IPS-18a (cell line): ENCODE measurements at regions not wholly inside any gene's neighbourhood (a gene's known extent, or its start where the extent isn't known, plus 50 kb on each side); places are given as distances from the start of the nearest gene placed in this dataset.

Experiments used
- H3K27ac ChIP-seq: one replicate; pipeline ENCODE4 v1.5.1; 2013; ENCODE audit warnings: low read length
- H3K27me3 ChIP-seq: one replicate; pipeline ENCODE4 v1.6.1; 2013; ENCODE audit warnings: mild to moderate bottlenecking, low read length; ENCODE audit not compliant: control insufficient read depth, insufficient read depth
- H3K36me3 ChIP-seq: one replicate; pipeline ENCODE4 v1.6.1; 2013; ENCODE audit warnings: low read depth, low read length; ENCODE audit not compliant: control insufficient read depth
- H3K4me1 ChIP-seq: one replicate; pipeline ENCODE4 v1.6.1; 2013; ENCODE audit warnings: low read depth, low read length; ENCODE audit not compliant: control insufficient read depth
- H3K4me3 ChIP-seq: one replicate; pipeline ENCODE4 v1.5.1; 2013; ENCODE audit warnings: low read length
- H3K9ac ChIP-seq: one replicate; pipeline ENCODE4 v1.6.1; 2013; ENCODE audit warnings: mild to moderate bottlenecking, low read length, moderate library complexity
- H3K9me3 ChIP-seq: one replicate; pipeline ENCODE4 v1.6.1; 2013; ENCODE audit warnings: low read depth, low read length; ENCODE audit not compliant: control insufficient read depth

DNA sequence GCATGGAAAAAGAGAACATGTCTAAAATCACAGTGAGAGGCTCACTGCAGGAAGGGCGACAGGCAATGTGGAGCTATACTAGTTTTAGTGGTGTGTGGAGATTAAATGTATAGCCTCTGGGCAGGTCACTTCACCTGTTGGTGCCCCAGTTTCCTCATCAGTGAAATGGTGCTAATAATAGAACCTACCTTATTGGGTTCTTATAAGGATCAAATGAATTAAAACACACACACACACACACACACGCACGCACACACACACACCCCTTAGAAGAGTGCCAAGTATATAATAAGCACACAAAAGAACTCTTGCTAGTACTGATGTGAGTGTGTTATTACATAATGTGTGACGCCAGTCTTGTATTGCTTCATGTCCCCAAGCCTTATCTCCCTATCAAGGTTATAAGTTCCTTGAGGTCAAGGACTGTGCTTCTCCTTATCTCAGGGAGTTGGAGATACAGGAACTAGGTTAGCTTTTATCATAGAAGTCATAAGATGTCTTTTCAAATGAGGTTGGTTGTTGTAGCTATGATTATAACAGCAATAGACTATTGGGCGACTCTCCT is 98.0 kb upstream of the CXCR4 start:
- Histone ChIP-seq H3K36me3 (no peaks in the 10 kb centered on the region), H3K4me1 (no peaks in the 10 kb centered on the region), H3K9me3 (no peaks in the 10 kb centered on the region), H3K4me3 (no peak overlapping the region), H3K9ac (no peak overlapping the region), H3K27ac (no peak overlapping the region), H3K27me3 (no peaks in the 10 kb centered on the region)

DNA sequence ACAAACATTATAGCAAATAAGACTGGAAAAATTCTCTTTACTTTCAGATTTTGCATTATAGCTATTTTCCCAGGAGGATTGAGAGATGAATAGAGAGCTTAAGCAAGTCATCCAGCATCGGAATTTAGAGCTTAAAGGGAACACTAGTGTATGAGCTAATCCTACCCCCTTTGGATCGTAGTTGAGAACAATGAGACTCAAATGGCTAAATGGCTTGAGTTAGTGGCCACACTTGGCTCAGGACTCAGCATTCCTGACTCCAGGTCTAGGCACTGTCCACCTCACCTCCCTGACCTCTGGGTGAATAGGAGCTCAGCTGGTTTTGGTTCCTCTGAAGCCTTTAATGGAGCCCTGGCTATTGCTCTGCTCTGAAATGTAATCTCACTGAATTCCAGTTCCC is 97.5 kb upstream of the CXCR4 start:
- Histone ChIP-seq H3K36me3 (no peaks in the 10 kb centered on the region), H3K4me3 (no peak overlapping the region), H3K4me1 (no peaks in the 10 kb centered on the region), H3K9ac (no peak overlapping the region), H3K27ac (no peak overlapping the region), H3K9me3 (no peaks in the 10 kb centered on the region), H3K27me3 (no peaks in the 10 kb centered on the region)

DNA sequence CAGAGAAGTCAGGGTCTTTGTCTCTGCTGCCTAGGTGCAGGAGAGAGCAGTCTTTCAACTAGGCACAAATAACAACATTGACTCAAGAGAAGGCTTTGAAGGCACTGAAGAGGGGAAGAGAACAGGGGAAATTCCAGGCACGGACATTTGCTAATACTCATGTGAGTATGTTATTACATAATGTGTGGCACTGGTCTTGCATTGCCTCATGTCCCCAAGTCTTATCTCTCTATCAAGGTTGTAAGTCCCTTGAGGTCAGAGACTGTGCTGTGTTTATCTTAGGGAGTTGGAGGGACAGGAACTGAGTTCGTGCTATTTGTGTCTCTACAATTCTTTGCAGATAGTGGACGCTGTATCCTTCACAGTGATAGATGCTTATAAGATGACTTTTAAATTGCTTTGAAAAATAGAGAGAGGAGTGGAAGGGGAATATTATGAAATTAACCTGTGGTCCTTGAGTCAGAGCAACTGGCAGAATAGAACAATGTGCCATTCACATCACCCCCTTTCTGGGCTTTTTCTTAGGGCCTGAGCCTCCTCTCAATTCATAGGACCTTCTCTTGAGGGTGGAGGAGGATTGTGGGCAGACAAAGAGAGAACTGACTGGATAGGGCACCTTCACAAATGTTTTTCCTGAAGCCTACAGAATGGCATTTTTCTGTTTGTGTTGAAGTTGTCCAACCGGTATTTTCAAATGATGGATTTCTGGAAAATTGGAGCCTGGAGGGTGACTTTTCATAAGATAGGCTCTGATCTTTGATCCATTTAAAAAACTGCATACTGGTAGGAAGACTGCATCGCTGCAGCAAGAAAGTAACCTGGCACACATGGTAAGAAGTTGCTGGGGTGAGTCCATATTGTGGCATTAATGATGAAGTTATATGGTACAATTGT is 96.6 kb upstream of the CXCR4 start:
- H3K27ac ChIP-seq: no peak overlapping the region
- no peaks in the 10 kb centered on the region for H3K9me3 ChIP-seq
- H3K4me1 ChIP-seq: no peaks in the 10 kb centered on the region
- no peak overlapping the region for H3K4me3 ChIP-seq
- H3K36me3 ChIP-seq: no peaks in the 10 kb centered on the region
- H3K27me3 ChIP-seq: no peaks in the 10 kb centered on the region
- no peak overlapping the region for H3K9ac ChIP-seq

DNA sequence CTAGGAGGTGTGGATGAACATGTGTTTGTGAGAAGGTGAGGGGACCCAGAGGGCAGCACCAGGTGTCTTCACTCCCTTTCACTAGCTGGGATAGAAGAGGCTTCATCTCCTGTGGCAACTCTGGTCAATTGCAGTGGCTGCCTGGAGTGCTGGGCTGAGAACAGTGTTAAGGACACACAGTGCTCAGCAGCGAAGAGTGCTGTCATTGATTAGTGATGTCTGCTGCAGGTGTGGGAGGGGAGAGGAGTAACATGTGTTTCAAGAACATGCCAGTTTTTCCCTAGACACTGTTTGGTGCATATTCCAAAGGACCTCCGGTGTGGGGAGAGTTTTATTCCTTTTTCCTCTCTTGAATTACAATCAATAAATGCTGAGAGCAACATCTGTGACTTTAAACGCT is 95.9 kb upstream of the CXCR4 start:
- Histone ChIP-seq H3K4me1 (no peaks in the 10 kb centered on the region), H3K27me3 (no peaks in the 10 kb centered on the region), H3K36me3 (no peaks in the 10 kb centered on the region), H3K4me3 (no peak overlapping the region), H3K9ac (no peak overlapping the region), H3K27ac (no peak overlapping the region), H3K9me3 (no peaks in the 10 kb centered on the region)

DNA sequence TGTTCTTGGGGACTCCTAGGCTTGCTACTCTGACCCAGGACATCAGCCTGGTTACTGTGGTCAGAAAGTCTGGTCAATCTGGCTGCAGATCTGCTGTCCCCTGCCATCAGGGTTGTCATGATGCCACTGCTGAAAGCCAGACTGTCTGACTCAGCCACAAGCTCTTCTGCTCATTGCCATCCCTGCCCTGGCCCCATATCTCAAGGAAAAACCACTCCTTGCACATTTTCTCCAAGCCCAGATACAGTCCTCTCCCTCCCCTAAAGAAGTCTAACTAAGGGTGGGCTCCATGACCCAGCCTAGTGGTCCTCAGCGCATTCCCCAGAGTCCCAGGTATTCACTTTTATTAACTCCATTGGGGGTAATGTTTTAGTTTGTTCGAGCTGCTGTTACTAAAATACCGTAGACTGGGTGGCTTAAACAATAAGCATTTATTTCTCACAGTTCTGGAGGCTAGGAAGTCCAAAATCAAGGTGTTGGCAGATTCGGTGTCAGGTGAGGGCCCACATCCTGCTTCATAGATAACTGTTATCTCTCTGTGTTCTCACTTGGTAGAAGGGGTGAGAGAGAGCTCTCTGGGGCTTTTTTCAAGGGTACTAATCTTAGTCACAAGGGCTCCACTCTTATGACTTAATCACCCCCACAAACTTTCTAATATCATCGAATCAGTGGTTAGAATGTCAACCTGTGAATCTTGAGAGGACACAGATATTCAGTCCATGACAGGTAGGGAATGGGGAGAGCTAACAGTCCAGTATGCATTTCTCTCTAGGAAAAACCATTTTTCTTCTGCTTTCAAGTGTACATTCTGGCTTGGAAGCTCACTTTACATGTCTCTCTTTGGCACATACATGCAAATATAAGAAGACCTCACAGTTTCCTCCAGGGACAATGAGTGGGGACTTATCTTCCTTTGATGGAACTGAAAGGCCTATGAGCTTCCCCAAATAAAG is 94.8 kb upstream of the CXCR4 start:
- Histone ChIP-seq H3K36me3 (no peaks in the 10 kb centered on the region), H3K4me3 (no peak overlapping the region), H3K9ac (no peak overlapping the region), H3K27me3 (no peaks in the 10 kb centered on the region), H3K4me1 (no peaks in the 10 kb centered on the region), H3K9me3 (no peaks in the 10 kb centered on the region), H3K27ac (no peak overlapping the region)

DNA sequence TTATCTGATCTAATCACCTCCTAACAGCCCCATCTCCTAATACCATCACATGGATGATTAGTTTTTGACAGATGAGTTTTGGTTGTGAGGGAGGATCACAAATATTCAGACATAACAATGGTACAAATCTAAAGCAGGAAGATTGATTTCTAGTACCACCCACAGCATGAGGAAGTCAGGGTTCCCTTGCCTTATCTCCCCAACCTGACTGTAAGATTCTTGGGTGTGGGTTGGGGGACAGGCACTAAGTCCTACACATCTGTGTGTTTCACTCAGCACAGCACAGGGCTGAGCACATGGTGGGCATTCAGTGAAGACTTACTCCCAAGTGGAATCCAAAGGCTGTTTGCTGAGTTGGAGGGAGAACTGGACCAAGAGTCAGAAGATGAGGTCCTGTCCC is 93.8 kb upstream of the CXCR4 start:
- Histone ChIP-seq H3K4me1 (no peaks in the 10 kb centered on the region), H3K27ac (no peak overlapping the region), H3K27me3 (no peaks in the 10 kb centered on the region), H3K4me3 (no peak overlapping the region), H3K9ac (no peak overlapping the region), H3K36me3 (no peaks in the 10 kb centered on the region), H3K9me3 (no peaks in the 10 kb centered on the region)

DNA sequence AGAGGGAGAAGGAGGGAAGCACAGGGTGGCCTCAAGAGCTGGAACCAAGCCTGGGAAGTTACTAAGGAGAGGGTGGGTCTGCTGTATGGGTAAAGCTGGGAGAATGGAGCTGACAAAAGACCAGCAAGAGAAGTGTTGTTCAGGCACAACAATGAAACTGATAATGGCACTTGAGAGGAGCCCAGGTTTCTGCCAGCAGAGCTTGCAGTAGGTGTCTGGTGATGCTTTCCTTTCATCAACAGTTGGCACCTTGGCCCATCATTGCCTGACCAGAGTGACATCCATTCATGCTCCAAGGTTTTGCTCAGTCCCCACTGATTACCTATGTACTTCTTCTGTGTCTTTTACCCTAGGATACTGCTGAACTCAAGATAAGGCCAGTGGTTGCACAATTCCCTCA is 92.9 kb upstream of the CXCR4 start:
- Histone ChIP-seq H3K9ac (no peak overlapping the region), H3K27ac (no peak overlapping the region), H3K27me3 (no peaks in the 10 kb centered on the region), H3K9me3 (no peaks in the 10 kb centered on the region), H3K4me3 (no peak overlapping the region), H3K4me1 (no peaks in the 10 kb centered on the region), H3K36me3 (no peaks in the 10 kb centered on the region)

DNA sequence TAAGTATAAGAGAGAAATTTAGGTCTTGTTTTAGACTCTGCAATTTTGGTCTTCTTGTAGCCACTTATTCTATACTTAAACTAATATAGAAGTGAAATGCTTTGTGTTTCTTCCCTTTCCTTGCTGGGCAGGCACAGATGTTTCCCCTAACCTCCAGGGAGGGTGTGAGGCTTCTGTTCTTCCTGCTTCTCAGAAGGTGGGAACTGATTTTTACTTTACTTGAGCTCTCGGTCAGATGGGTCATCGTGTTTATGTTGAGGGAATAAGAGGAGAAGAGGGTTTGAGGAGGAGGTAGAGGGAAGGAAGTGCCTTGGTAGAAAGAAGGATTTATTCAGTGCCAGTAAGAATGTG is 92.5 kb upstream of the CXCR4 start:
- no peak overlapping the region for H3K27ac ChIP-seq
- H3K4me1 ChIP-seq: no peaks in the 10 kb centered on the region
- H3K4me3 ChIP-seq: no peak overlapping the region
- no peaks in the 10 kb centered on the region for H3K9me3 ChIP-seq
- no peaks in the 10 kb centered on the region for H3K27me3 ChIP-seq
- H3K36me3 ChIP-seq: no peaks in the 10 kb centered on the region
- H3K9ac ChIP-seq: no peak overlapping the region

DNA sequence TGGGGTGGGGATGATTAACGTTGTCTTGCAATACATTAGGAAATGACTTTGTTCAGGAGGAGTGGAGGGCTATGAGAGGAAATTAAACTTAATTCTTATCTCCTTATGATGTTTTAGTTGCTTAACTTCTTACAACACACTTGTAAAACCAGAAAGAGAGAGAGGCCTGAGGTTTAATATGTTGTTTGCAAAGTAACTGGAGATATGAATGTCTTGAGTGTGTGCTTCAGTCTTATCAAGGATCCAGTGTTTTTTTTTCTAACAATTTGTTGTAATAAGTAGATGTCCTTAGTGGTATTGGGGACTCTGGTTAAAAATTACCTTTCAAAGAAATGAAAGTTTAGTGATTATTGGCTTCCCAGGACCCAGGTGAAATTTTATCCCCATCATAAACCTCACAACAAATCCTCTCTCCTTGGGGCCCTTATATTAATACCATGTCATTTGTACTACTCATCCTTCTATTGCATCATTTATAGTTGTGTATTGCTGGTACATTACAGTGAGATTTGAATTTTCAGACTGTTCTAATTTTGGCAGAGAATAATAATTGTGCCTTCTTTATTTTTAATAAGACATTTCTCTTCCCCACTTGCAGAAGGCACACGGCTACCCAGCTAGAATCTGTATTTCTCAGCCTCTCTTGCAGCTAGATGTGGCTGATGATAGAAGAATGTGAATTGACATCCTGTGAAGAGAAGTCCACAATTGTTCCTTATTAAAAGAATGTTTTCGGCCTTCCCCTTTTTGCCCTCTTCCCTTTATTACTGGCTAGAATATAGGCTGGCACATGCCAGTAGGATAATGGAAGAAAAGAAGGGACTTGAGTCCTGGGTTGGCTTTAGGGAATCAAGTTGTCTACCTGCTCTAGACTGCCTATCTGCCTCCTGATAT is 91.9 kb upstream of the CXCR4 start:
- no peaks in the 10 kb centered on the region for H3K4me1 ChIP-seq
- H3K9ac ChIP-seq: no peak overlapping the region
- H3K36me3 ChIP-seq: no peaks in the 10 kb centered on the region
- no peaks in the 10 kb centered on the region for H3K9me3 ChIP-seq
- no peak overlapping the region for H3K27ac ChIP-seq
- no peak overlapping the region for H3K4me3 ChIP-seq
- no peaks in the 10 kb centered on the region for H3K27me3 ChIP-seq

DNA sequence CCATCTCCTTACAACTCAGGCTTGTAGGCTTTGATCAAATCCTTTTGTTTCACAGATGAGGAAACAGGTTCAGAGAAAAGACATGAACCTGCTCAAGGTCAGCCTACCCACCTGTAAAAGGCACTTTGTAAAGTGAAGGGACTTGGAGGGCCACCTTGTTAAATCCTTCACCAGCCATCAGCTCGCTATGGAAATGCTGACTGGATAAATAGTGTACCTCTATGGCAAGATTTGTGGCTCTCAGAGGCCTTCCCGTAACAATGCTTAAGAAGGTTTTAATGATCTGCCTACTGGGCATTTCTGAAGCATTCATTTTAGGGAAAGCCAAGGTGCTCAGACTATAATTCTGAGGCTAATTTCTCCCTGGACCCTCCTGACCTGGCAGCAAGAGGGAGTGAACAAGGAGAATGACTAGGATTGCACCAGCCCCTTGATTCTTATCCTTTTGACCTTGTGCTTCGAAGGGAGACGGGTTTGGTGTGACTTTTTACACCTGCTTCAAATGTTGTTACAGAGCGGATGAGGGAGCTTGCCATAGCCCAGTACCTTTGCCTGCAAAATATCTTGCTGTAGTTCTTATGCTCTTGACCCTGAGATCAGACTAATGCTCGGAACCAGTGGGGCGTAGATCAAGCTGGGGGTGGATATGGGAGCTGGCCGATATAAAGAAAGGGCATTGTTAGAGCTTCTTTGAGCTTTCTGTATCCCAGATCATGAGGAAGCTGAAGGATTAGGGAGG is 90.9 kb upstream of the CXCR4 start:
- H3K9ac ChIP-seq: no peak overlapping the region
- no peak overlapping the region for H3K4me3 ChIP-seq
- H3K36me3 ChIP-seq: no peaks in the 10 kb centered on the region
- no peaks in the 10 kb centered on the region for H3K4me1 ChIP-seq
- H3K27ac ChIP-seq: no peak overlapping the region
- no peaks in the 10 kb centered on the region for H3K9me3 ChIP-seq
- no peaks in the 10 kb centered on the region for H3K27me3 ChIP-seq
